ENCODE measurements at regions not wholly inside any gene's neighbourhood (a gene's known extent, or its start where the extent isn't known, plus 50 kb on each side); places are given as distances from the start of the nearest gene placed in this dataset.

GRCh38 chr18:29077344-29077743 is 900.4 kb upstream of the CDH2 start:
- TF ChIP-seq CTCF (IDR thresholded peaks at IDR 0.05; ENCODE audit: poor library complexity) (no peak), EZH2phosphoT487 (IDR thresholded peaks at IDR 0.05; ENCODE audit: low read depth, severe bottlenecking, unreplicated experiment) (no peak), EZH2 (IDR thresholded peaks at IDR 0.05; ENCODE audit: borderline replicate concordance) (no peak)

Measured in hepatocyte (in vitro differentiated cells).